ENCODE measurements at regions not wholly inside any gene's neighbourhood (a gene's known extent, or its start where the extent isn't known, plus 50 kb on each side); places are given as distances from the start of the nearest gene placed in this dataset.

DNA sequence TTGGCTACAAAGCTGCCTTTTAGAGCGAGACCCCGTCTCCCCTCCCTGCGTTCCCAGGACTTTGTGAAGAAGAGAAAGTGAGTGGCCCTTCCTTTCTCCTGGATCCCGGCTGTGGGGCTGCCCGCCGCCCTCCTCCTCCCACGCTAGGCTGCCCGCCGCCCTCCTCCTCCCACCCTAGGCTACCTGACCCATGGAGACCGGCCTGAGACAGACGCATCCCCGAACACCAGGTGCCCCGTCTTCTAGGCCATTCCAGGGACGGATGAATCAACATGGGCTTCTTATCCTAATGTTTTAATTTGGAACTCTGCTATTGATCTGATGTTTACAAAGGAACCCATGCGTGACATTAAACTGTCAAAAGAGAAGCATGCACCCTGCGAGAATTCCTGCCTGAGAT is 117.3 kb upstream of the LPCAT1 start (continued):
- TF ChIP-seq IKZF2 (IDR thresholded peaks at IDR 0.05) = no peak
- TF ChIP-seq NFIC (IDR thresholded peaks at IDR 0.05; ENCODE audit: low read depth, low read length) = no peak
- TF ChIP-seq, protein P1, sequence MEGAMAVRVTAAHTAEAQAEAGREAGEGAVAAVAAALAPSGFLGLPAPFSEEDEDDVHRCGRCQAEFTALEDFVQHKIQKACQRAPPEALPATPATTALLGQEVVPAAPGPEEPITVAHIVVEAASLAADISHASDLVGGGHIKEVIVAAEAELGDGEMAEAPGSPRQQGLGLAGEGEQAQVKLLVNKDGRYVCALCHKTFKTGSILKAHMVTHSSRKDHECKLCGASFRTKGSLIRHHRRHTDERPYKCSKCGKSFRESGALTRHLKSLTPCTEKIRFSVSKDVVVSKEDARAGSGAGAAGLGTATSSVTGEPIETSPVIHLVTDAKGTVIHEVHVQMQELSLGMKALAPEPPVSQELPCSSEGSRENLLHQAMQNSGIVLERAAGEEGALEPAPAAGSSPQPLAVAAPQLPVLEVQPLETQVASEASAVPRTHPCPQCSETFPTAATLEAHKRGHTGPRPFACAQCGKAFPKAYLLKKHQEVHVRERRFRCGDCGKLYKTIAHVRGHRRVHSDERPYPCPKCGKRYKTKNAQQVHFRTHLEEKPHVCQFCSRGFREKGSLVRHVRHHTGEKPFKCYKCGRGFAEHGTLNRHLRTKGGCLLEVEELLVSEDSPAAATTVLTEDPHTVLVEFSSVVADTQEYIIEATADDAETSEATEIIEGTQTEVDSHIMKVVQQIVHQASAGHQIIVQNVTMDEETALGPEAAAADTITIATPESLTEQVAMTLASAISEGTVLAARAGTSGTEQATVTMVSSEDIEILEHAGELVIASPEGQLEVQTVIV (IDR thresholded peaks at IDR 0.05; ENCODE audit: borderline replicate concordance, partially characterized antibody) = no peak
- TF ChIP-seq, protein P2, sequence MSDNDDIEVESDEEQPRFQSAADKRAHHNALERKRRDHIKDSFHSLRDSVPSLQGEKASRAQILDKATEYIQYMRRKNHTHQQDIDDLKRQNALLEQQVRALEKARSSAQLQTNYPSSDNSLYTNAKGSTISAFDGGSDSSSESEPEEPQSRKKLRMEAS (IDR thresholded peaks at IDR 0.05; ENCODE audit: low read depth, low read length) = no peak
- TF ChIP-seq SP1 (IDR thresholded peaks at IDR 0.05; ENCODE audit: low read depth, low read length) = no peak
- TF ChIP-seq RUNX3 (IDR thresholded peaks at IDR 0.05; ENCODE audit: low read length) = no peak
- no peak for TF ChIP-seq PAX5 (IDR thresholded peaks at IDR 0.05; ENCODE audit: borderline replicate concordance, low read depth, low read length)

GRCh38 chr5:1640421-1640881 is 116.7 kb upstream of the LPCAT1 start:
- Histone ChIP-seq H3K4me1 (ENCODE audit: control insufficient read depth, insufficient read depth, low read length) (no peaks in the 10 kb centered on the region), H3K9ac (ENCODE audit: control insufficient read depth, insufficient read depth, low read length) (no peak overlapping the region), H3K4me2 (ENCODE audit: control insufficient read depth, insufficient read depth) (no peak overlapping the region), H3K9me3 (replicated peaks; ENCODE audit: control insufficient read depth, insufficient read depth, low read length) (no peaks in the 10 kb centered on the region; the same call in 2 of the 3 replicates), H3K27me3 (replicated peaks in 1 of 2; ENCODE audit: control insufficient read depth in 2 of 2, insufficient read depth in 2 of 2, low read length in 1 of 2) (peaks cover 2 to 9% of the 10 kb centered on the region in 2 experiments; a peak in 2 of 4 replicates), H3K27ac (ENCODE audit: control insufficient read depth, insufficient read depth) (no peak overlapping the region), H2AFZ (ENCODE audit: control insufficient read depth, low read depth, low read length) (no peak overlapping the region), H4K20me1 (ENCODE audit: control insufficient read depth, insufficient read depth) (no peaks in the 10 kb centered on the region), H3K36me3 (ENCODE audit: control insufficient read depth in 2 of 2, insufficient read depth in 2 of 2, low read length in 1 of 2) (no peaks in the 10 kb centered on the region), H3K4me3 (no peak overlapping the region), H3K79me2 (ENCODE audit: control insufficient read depth, insufficient read depth, low read length) (no peaks in the 10 kb centered on the region)
- ATAC-seq (no peak), FAIRE-seq (no peak), DNase-seq (ENCODE audit: low read depth, low spot score) (no peak)
- ChIA-PET RAD21 (ENCODE audit: unreplicated experiment) (no interaction called here), CTCF (interaction anchor here (0.9 to 1.6 kb wide), 4 partner anchors 137 to 470 kb away, joined by 3 to 7 read pairs (median 4); no protein-coding TSS in a partner anchor), POLR2A (no interaction called here), SMC1A (ENCODE audit: uncharacterized antibody, unreplicated experiment) (interaction anchor here (1.8 kb wide), 1 partner anchor 161 kb away, joined by 5 read pairs; no protein-coding TSS in a partner anchor)
- no peak for TF ChIP-seq RUNX3 (IDR thresholded peaks at IDR 0.05; ENCODE audit: low read length)
- TF ChIP-seq NR2F1 (conservative IDR thresholded peaks at IDR 0.05) = no peak
- TF ChIP-seq TBL1XR1 (IDR thresholded peaks at IDR 0.05; ENCODE audit: low read depth, low read length) = no peak
- TF ChIP-seq SREBF1 (IDR thresholded peaks at IDR 0.05; ENCODE audit: low read length) = no peak
- no peak for TF ChIP-seq ZNF24 (IDR thresholded peaks at IDR 0.05)
- TF ChIP-seq RFX5 (IDR thresholded peaks at IDR 0.05; ENCODE audit: low read depth, low read length) = no peak
- no peak for TF ChIP-seq SMAD1 (IDR thresholded peaks at IDR 0.05; ENCODE audit: low read depth, partially characterized antibody)
- no peak for TF ChIP-seq POLR2AphosphoS5 (IDR thresholded peaks at IDR 0.05; ENCODE audit: low read length)
- no peak for TF ChIP-seq CBFB (IDR thresholded peaks at IDR 0.05; ENCODE audit: low read depth)
- TF ChIP-seq SUPT20H (IDR thresholded peaks at IDR 0.05; ENCODE audit: borderline replicate concordance, control insufficient read depth, low read depth, low read length) = no peak
- TF ChIP-seq CBX3 (IDR thresholded peaks at IDR 0.05; ENCODE audit: borderline replicate concordance, low read depth) = no peak
- in situ Hi-C loops (cut with MboI) (loop anchor here (5.0 to 10.0 kb wide), 2 partner anchors 473 to 726 kb away; no protein-coding TSS in a partner anchor), intact Hi-C loops (cut with micrococcal nuclease; ENCODE audit: unreplicated experiment) (loop anchor here (2.0 to 5.0 kb wide), 3 partner anchors 46 to 298 kb away; no protein-coding TSS in a partner anchor)
- no TSS peak for BruUV-seq (replicated peaks)
- WGBS (ENCODE audit: insufficient coverage, insufficient replicate concordance, low lambda C conversion rate, missing lambda C conversion rate) = 50% methylated on average over 17 of the region's 17 CpGs

Data from GM12878 (cell line).